Ascending aorta (tissue), 2 donors: ENCODE measurements at regions not wholly inside any gene's neighbourhood (a gene's known extent, or its start where the extent isn't known, plus 50 kb on each side); places are given as distances from the start of the nearest gene placed in this dataset.

Experiments
- DNase-seq, 2 donors: peaks; one replicate each; pipeline ENCODE4 v3.0.0-alpha.2; 2019; ENCODE audit warnings: low spot score in 2 of 2
- H3K27ac ChIP-seq, 2 donors: fragments of 200-600 bp; sonication (generic); one replicate each; pipeline ENCODE4 v1.5.1; 2016 to 2017; ENCODE audit warnings: mild to moderate bottlenecking in 1 of 2
- H3K27me3 ChIP-seq: fragments of 200-600 bp; sonication (generic); one replicate; pipeline ENCODE4 v1.5.1; 2017
- H3K36me3 ChIP-seq, 2 donors: fragments of 200-600 bp; sonication (generic); one replicate each; pipeline ENCODE4 v1.5.1; 2016
- H3K4me1 ChIP-seq, 2 donors: fragments of 200-600 bp; sonication (generic); one replicate each; pipeline ENCODE4 v1.5.1; 2016 to 2017; ENCODE audit warnings: mild to moderate bottlenecking in 1 of 2
- H3K4me3 ChIP-seq, 2 donors: fragments of 200-600 bp; sonication (generic); one replicate each; pipeline ENCODE4 v1.5.1; 2016 to 2017; ENCODE audit warnings: mild to moderate bottlenecking in 1 of 2
- H3K9me3 ChIP-seq, 2 donors: fragments of 200-600 bp; sonication (generic); one replicate each; pipeline ENCODE4 v1.5.1; 2016
- intact Hi-C: fragments of 100-400 bp; cut with DNase I; formaldehyde crosslinking; loops from one replicate; pipeline ENCODE4 v1.15.1; 2023
- TF ChIP-seq, protein P1 (sequence below), 3 experiments: fragments of 200-600 bp in 2 of 3; fragments of 450-650 bp in 1 of 3; sonication (generic) in 2 of 3; IDR thresholded peaks; one replicate each; pipeline ENCODE4 v1.5.1; 2016 to 2019; ENCODE audit warnings: antibody characterized with exemption in 3 of 3, mild to moderate bottlenecking in 1 of 3, moderate library complexity in 1 of 3

GRCh38 chr10:8990280-8990987, 935.9 kb downstream of the GATA3 start:
- H3K27ac ChIP-seq: no peak overlapping the region
- no peaks in the 10 kb centered on the region for H3K36me3 ChIP-seq
- TF ChIP-seq, protein P1, sequence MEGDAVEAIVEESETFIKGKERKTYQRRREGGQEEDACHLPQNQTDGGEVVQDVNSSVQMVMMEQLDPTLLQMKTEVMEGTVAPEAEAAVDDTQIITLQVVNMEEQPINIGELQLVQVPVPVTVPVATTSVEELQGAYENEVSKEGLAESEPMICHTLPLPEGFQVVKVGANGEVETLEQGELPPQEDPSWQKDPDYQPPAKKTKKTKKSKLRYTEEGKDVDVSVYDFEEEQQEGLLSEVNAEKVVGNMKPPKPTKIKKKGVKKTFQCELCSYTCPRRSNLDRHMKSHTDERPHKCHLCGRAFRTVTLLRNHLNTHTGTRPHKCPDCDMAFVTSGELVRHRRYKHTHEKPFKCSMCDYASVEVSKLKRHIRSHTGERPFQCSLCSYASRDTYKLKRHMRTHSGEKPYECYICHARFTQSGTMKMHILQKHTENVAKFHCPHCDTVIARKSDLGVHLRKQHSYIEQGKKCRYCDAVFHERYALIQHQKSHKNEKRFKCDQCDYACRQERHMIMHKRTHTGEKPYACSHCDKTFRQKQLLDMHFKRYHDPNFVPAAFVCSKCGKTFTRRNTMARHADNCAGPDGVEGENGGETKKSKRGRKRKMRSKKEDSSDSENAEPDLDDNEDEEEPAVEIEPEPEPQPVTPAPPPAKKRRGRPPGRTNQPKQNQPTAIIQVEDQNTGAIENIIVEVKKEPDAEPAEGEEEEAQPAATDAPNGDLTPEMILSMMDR (IDR thresholded peaks at IDR 0.05): no peak
- H3K9me3 ChIP-seq: no peaks in the 10 kb centered on the region
- intact Hi-C loops: no loop called here
- no peak for DNase-seq
- no peaks in the 10 kb centered on the region for H3K4me1 ChIP-seq
- H3K27me3 ChIP-seq: no peaks in the 10 kb centered on the region
- H3K4me3 ChIP-seq: no peak overlapping the region

DNA sequence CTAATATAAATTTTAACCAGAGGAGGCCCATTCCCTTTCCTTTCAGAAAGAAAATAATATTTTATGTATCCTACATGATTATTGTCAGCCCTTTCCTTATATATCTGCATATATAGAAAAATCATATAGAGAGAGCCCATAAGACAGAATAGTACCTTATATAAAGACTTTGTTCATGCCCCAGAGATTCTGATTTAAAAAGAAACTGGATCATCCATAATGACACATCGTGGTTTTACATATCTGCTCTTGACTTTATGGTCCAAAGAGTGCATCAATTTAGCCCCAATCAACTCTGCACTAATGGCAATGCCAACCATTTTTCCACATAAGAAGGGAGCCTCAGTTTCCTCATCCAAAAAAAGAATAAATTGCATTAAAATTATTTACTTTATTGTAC, 937.5 kb downstream of the GATA3 start:
- Histone ChIP-seq H3K27me3 (no peaks in the 10 kb centered on the region), H3K36me3 (no peaks in the 10 kb centered on the region), H3K9me3 (no peaks in the 10 kb centered on the region), H3K4me1 (no peaks in the 10 kb centered on the region), H3K27ac (no peak overlapping the region), H3K4me3 (no peak overlapping the region)
- TF ChIP-seq, protein P1 (IDR thresholded peaks at IDR 0.05): no peak
- no peak for DNase-seq
- intact Hi-C loops: no loop called here

DNA sequence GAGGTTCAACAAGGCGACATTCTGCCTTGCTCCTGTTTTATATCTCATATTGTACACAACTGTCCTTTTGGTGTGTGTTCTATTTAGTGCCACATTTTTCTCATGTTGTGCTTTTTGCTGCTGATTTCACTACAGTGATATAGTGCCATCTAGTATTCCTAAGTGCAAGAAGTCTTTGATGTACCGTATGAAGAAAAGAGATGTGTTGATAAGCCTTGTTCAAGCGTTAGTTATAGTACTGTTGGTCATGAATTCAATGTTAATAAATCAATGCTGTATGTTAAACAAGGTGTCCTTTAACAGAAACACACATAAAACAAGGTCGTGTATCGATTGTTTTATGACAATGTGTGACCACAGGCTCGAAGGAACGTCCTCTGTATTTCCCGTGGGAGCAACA, 939.4 kb downstream of the GATA3 start:
- TF ChIP-seq, protein P1 (IDR thresholded peaks at IDR 0.05): no peak
- Histone ChIP-seq H3K27me3 (no peaks in the 10 kb centered on the region), H3K36me3 (no peaks in the 10 kb centered on the region), H3K4me1 (no peaks in the 10 kb centered on the region), H3K9me3 (no peaks in the 10 kb centered on the region), H3K27ac (no peak overlapping the region), H3K4me3 (no peak overlapping the region)
- DNase-seq: no peak
- intact Hi-C loops: no loop called here

DNA sequence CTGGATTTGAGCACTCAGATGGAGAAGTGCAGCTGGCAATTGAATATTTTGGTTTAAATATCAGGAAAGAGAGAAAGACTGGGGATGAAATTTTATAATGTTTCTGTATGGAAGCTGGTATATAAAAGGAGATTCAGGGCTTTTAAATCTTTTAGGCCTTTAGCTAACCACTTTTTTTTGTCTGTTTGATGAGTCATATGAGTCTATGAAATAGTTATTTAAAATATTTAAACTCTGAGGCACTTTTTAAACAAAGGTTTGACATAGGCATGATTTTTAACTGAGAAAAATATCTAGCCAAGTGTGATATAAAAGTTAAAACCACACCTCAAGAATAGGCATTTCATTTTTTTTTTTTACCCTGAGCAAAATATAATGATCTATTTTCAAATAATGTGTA, 944.3 kb downstream of the GATA3 start:
- DNase-seq: no peak
- intact Hi-C loops: no loop called here
- Histone ChIP-seq H3K27ac (no peak overlapping the region), H3K27me3 (no peaks in the 10 kb centered on the region), H3K9me3 (no peaks in the 10 kb centered on the region), H3K4me3 (no peak overlapping the region), H3K4me1 (no peaks in the 10 kb centered on the region), H3K36me3 (no peaks in the 10 kb centered on the region)
- TF ChIP-seq, protein P1 (IDR thresholded peaks at IDR 0.05): no peak

DNA sequence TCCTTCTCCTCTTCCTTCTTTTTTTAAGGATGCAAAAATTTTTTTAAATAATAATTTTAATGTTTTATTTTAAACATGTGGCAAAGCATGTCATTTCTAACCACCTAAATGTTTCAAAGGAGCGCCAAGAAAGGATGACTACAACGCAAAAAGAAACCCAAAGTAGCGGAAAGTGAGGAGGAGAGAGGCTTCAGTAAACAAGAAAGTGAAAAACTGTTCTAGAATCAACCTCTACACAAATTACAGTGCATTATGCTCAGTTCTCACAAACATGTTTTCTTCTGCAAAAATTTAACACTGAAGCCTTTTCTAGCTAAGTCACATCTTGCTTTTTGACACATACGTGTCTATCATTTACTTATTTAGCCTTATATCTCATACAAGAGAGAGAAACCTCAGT, 948.6 kb downstream of the GATA3 start:
- no peaks in the 10 kb centered on the region for H3K9me3 ChIP-seq
- intact Hi-C loops: no loop called here
- H3K36me3 ChIP-seq: no peaks in the 10 kb centered on the region

More for the DNA sequence above, 948.6 kb downstream of the GATA3 start:
- TF ChIP-seq, protein P1 (IDR thresholded peaks at IDR 0.05): no peak
- Histone ChIP-seq H3K4me3 (no peak overlapping the region), H3K27ac (no peak overlapping the region), H3K4me1 (no peaks in the 10 kb centered on the region), H3K27me3 (no peaks in the 10 kb centered on the region)
- DNase-seq: no peak
